HG02642 (cell line): ENCODE measurements at regions not wholly inside any gene's neighbourhood (a gene's known extent, or its start where the extent isn't known, plus 50 kb on each side); places are given as distances from the start of the nearest gene placed in this dataset.
A peak's percentile ranks its signal among the peaks of the same experiment; 100 is the strongest.
"Not testable (repeated sequence)": the region's sequence is repeated elsewhere in the genome, so short reads cannot be mapped to it uniquely, and the experiment has no call there.

ENCODE experiments used
- ATAC-seq: cut with Tn5 transposase; IDR thresholded peaks from one replicate; pipeline ENCODE4 v1.9.1; 2021; ENCODE audit warnings: mild to moderate bottlenecking; ENCODE audit not compliant: unreplicated experiment, poor library complexity

GRCh38 chr13:91236921-91237320 is 110.6 kb upstream of the MIR17HG start:
- no peak for ATAC-seq

- ATAC-seq: no peak
Observed at GRCh38 chr13:91238036-91238435, 109.5 kb upstream of the MIR17HG start.

GRCh38 chr13:91240341-91240740 is 107.1 kb upstream of the MIR17HG start:
- ATAC-seq: no peak

- no peak for ATAC-seq
Observed at GRCh38 chr13:91241221-91241933, 106.1 kb upstream of the MIR17HG start.

GRCh38 chr13:91242652-91243051 is 104.8 kb upstream of the MIR17HG start:
- ATAC-seq: no peak

GRCh38 chr13:91245288-91245687 is 102.2 kb upstream of the MIR17HG start:
- no peak for ATAC-seq

- ATAC-seq: no peak
Observed at GRCh38 chr13:91247768-91248167, 99.7 kb upstream of the MIR17HG start.

GRCh38 chr13:91248249-91248648 is 99.2 kb upstream of the MIR17HG start:
- no peak for ATAC-seq

- ATAC-seq: no peak
Observed at GRCh38 chr13:91249370-91249769, 98.1 kb upstream of the MIR17HG start.

GRCh38 chr13:91249861-91250260 is 97.6 kb upstream of the MIR17HG start:
- ATAC-seq: no peak

- not testable (repeated sequence) for ATAC-seq
Observed at GRCh38 chr13:91251573-91251972, 95.9 kb upstream of the MIR17HG start.

GRCh38 chr13:91264484-91264883 is 83.0 kb upstream of the MIR17HG start:
- no peak for ATAC-seq

GRCh38 chr13:91269237-91269636 is 78.2 kb upstream of the MIR17HG start:
- no peak for ATAC-seq

- ATAC-seq: no peak
Observed at GRCh38 chr13:91270031-91270430, 77.5 kb upstream of the MIR17HG start.

- no peak for ATAC-seq
Observed at GRCh38 chr13:91272235-91272777, 75.2 kb upstream of the MIR17HG start.

- no peak for ATAC-seq
Observed at GRCh38 chr13:91273675-91274074, 73.8 kb upstream of the MIR17HG start.

- no peak for ATAC-seq
Observed at GRCh38 chr13:91277013-91277676, 70.3 kb upstream of the MIR17HG start.

GRCh38 chr13:91278291-91278690 is 69.2 kb upstream of the MIR17HG start:
- ATAC-seq: no peak

GRCh38 chr13:91278888-91279287 is 68.6 kb upstream of the MIR17HG start:
- ATAC-seq: peak; percentile 45

GRCh38 chr13:91280801-91281200 is 66.7 kb upstream of the MIR17HG start:
- no peak for ATAC-seq

- ATAC-seq: no peak
Observed at GRCh38 chr13:91284335-91284734, 63.2 kb upstream of the MIR17HG start.

- ATAC-seq: no peak
Observed at GRCh38 chr13:91286317-91286716, 61.2 kb upstream of the MIR17HG start.
